Esophagus squamous epithelium (tissue), 5 donors: ENCODE measurements at regions not wholly inside any gene's neighbourhood (a gene's known extent, or its start where the extent isn't known, plus 50 kb on each side); places are given as distances from the start of the nearest gene placed in this dataset.

Experiments used
- DNase-seq: peaks from one replicate; lab custom pipeline; 2025; lab: John Stamatoyannopoulos, UW
- H3K27ac ChIP-seq, 4 donors: fragments of 200-600 bp; sonication (generic); one replicate each; pipeline ENCODE4 v1.5.1; 2016 to 2019; ENCODE audit warnings: mild to moderate bottlenecking in 1 of 4
- H3K27me3 ChIP-seq, 4 donors: fragments of 200-600 bp; sonication (generic); 1 replicate in 3 of 4; 2 replicates in 1 of 4; pipeline versions ENCODE4 v1.5.1 to v1.6.0; 2017 to 2021; ENCODE audit warnings: antibody characterized with exemption in 1 of 4
- H3K36me3 ChIP-seq, 3 donors: fragments of 200-600 bp; sonication (generic); one replicate each; pipeline ENCODE4 v1.5.1; 2016 to 2019
- H3K4me1 ChIP-seq, 3 donors: fragments of 200-600 bp; sonication (generic); one replicate each; pipeline ENCODE4 v1.5.1; 2017 to 2019
- H3K4me3 ChIP-seq, 4 donors: fragments of 200-600 bp; sonication (generic); 1 replicate in 3 of 4; 2 replicates in 1 of 4; pipeline ENCODE4 v1.5.1; 2016 to 2019; ENCODE audit warnings: mild to moderate bottlenecking in 2 of 4, moderate library complexity in 1 of 4
- H3K9me3 ChIP-seq, 3 donors: fragments of 200-600 bp; sonication (generic); one replicate each; pipeline ENCODE4 v1.5.1; 2016 to 2019
- POLR2A ChIP-seq, 4 donors: fragments of 450-650 bp; IDR thresholded peaks; one replicate each; pipeline ENCODE4 v1.6.1; 2017; ENCODE audit warnings: antibody characterized with exemption in 4 of 4, mild to moderate bottlenecking in 4 of 4, moderate library complexity in 3 of 4
- WGBS, 2 donors: methylation state at CpG; one replicate each; pipeline ENCODE4 v1.1.5; 2018; 5-methylcytosine and 5-hydroxymethylcytosine counted together
- intact Hi-C: fragments of 100-400 bp; cut with DNase I; formaldehyde crosslinking; loops from one replicate; pipeline ENCODE4 v1.15.0; 2022
- TF ChIP-seq, protein P1 (sequence below), 6 experiments: fragments of 450-650 bp in 4 of 6; fragments of 200-600 bp in 2 of 6; sonication (generic) in 2 of 6; IDR thresholded peaks; one replicate each; pipeline ENCODE4 v1.5.1; 2016 to 2019; ENCODE audit warnings: antibody characterized with exemption in 6 of 6, mild to moderate bottlenecking in 4 of 6, moderate library complexity in 4 of 6
- donor health status: DM: yes; HTN: yes; CAD: no.

DNA sequence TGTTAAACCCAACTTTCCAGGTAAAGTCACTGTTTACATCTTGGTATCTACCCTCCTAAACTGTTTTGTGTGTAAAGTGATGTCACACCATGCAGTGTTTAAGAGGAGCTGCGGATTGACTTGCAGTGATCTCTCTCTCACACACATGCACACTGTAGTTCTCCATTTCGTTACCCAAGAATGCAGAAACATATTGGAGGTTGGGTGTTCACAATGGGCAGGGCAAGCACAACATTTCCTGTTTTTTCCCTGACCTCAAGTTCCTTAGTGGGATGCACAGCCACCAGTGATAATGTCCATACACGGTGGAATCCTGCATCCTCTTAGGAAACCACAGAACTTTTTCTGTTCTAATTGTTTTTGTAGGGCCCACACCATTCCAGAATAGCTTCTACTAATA is 85.3 kb upstream of the CFAP20DC start:
- WGBS, 2 donors, result 75% methylated on average over 3 of the region's 3 CpGs
- no peaks in the 10 kb centered on the region for H3K36me3 ChIP-seq
- H3K9me3 ChIP-seq, result no peaks in the 10 kb centered on the region
- DNase-seq, result no peak
- H3K27me3 ChIP-seq, result no peaks in the 10 kb centered on the region
- no peak overlapping the region for H3K27ac ChIP-seq
- no peak for TF ChIP-seq POLR2A (IDR thresholded peaks at IDR 0.05)
- TF ChIP-seq, protein P1, sequence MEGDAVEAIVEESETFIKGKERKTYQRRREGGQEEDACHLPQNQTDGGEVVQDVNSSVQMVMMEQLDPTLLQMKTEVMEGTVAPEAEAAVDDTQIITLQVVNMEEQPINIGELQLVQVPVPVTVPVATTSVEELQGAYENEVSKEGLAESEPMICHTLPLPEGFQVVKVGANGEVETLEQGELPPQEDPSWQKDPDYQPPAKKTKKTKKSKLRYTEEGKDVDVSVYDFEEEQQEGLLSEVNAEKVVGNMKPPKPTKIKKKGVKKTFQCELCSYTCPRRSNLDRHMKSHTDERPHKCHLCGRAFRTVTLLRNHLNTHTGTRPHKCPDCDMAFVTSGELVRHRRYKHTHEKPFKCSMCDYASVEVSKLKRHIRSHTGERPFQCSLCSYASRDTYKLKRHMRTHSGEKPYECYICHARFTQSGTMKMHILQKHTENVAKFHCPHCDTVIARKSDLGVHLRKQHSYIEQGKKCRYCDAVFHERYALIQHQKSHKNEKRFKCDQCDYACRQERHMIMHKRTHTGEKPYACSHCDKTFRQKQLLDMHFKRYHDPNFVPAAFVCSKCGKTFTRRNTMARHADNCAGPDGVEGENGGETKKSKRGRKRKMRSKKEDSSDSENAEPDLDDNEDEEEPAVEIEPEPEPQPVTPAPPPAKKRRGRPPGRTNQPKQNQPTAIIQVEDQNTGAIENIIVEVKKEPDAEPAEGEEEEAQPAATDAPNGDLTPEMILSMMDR (IDR thresholded peaks at IDR 0.05), result no peak
- H3K4me3 ChIP-seq, result no peak overlapping the region
- intact Hi-C loops, result no loop called here
- H3K4me1 ChIP-seq, result peaks cover 0 to 16% (median 5%) of the 10 kb centered on the region in 3 donors

DNA sequence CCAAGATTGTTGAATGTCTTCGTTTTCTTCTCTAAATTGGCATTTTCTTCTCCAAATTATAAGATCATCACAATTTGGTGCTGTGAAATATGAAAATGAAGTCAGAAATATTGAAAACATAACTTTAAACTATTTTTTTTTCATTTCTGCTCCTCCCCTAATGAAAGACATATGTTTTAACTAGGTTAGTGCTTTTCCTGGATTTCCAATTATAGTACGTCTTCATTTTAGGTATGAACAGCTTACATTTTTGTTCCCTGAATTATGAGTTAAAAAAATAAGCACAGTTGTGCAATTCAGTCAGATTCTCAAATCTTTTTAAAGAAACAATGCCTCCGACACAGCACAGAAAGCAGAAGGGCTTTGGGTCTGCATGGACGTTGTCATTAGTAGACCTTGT is 83.5 kb upstream of the CFAP20DC start:
- Histone ChIP-seq H3K27me3 (no peaks in the 10 kb centered on the region), H3K36me3 (no peaks in the 10 kb centered on the region), H3K4me3 (no peak overlapping the region), H3K4me1 (peaks cover 0 to 33% (median 5%) of the 10 kb centered on the region in 3 donors), H3K9me3 (no peaks in the 10 kb centered on the region), H3K27ac (no peak overlapping the region)
- TF ChIP-seq POLR2A (IDR thresholded peaks at IDR 0.05), result no peak
- TF ChIP-seq, protein P1 (IDR thresholded peaks at IDR 0.05), result no peak
- 75 to 77% methylated on average over 4 of the region's 4 CpGs for WGBS, 2 donors
- intact Hi-C loops, result no loop called here
- DNase-seq, result no peak

DNA sequence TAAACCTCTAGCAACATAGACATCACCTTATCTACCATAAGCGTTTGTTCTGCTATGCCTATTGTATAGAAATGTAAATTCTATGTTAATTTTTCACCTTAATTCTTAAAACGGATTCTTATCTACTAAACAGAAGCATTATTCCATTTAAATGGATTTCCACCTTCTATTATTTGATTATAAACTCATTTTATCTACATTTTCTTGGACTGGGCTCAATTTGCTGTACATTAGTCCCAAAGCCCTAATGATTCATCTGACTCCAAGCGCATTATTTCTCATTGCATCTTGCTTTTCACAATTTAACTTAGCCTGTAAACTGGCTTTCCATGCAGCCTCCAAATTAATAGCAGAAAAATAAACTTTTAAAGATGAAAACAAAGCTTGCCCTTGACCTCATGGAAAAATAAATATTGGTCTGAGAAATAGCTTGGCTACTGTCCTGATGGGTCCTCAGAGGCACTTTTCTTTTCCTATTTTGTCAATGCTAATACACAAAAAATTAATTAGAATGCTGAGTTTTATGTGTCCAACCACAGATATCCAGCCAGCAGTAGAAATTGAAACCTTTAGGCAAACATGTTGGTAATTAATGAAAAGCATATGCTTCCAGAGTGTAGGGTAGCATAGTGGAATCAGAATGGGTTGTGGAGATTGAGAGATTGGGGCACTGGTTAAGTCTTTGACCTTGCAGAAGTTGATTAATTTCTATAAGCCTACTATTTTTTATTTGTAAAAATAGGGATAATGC is 81.4 kb upstream of the CFAP20DC start:
- intact Hi-C loops, result no loop called here
- peaks cover 0 to 51% (median 11%) of the 10 kb centered on the region in 3 donors for H3K4me1 ChIP-seq
- no peak for DNase-seq
- TF ChIP-seq, protein P1 (IDR thresholded peaks at IDR 0.05), result no peak
- TF ChIP-seq POLR2A (IDR thresholded peaks at IDR 0.05), result no peak
- no peak overlapping the region for H3K4me3 ChIP-seq
- no peaks in the 10 kb centered on the region for H3K27me3 ChIP-seq
- no peaks in the 10 kb centered on the region for H3K36me3 ChIP-seq
- no peak overlapping the region for H3K27ac ChIP-seq
- H3K9me3 ChIP-seq, result no peaks in the 10 kb centered on the region
- 66 to 72% methylated on average over 3 of the region's 3 CpGs for WGBS, 2 donors

DNA sequence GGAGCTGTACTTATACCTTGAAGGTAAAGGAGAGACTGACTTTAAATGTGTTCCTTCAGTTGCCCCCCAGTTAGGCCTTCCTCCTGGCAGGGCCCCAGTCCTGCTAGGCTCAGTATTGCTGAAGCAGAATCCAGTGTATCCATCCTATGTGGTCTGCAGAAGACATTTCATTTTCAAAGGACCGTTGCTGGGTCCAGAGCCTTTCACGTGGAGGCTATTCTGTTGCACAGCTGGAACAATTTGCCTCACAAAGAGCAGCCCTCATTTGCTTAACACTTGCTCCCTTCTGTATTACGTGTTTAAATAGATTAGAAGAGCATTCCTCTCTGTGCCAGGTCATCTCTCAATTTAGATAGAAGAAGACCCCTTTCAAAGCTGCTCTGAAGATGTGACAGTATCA is 78.9 kb upstream of the CFAP20DC start:
- WGBS, 2 donors, result 91 to 96% methylated on average over 3 of the region's 3 CpGs
- peaks cover 0 to 54% (median 12%) of the 10 kb centered on the region in 3 donors for H3K4me1 ChIP-seq
- H3K27ac ChIP-seq, result no peak overlapping the region
- H3K9me3 ChIP-seq, result no peaks in the 10 kb centered on the region
- no peak for TF ChIP-seq POLR2A (IDR thresholded peaks at IDR 0.05)
- TF ChIP-seq, protein P1 (IDR thresholded peaks at IDR 0.05), result no peak
- no peaks in the 10 kb centered on the region for H3K36me3 ChIP-seq
- no peak overlapping the region for H3K4me3 ChIP-seq
- intact Hi-C loops, result no loop called here
- no peaks in the 10 kb centered on the region for H3K27me3 ChIP-seq
- DNase-seq, result no peak

DNA sequence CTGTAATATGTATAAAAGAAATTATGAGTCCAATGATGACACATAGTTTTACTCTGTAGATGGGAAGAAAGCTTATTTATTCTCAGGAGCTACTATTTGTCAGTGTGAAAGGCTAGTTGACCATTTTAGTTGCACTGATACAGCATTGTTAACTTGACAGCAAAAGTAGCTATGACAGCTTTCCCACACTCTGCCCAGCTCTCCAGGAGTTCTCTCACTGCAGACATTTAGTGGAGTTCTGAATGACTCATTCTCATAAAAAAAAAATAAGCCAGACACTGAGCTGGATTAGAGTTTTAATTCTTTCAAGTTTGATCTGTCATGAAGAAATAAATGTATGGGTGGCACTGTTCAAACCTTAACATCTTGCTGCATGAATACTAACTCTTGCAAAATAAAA is 77.2 kb upstream of the CFAP20DC start:
- intact Hi-C loops, result no loop called here
- H3K9me3 ChIP-seq, result no peaks in the 10 kb centered on the region
- peak overlapping the region in 3 of 4 donors; percentile 56 to 81 (median 74) for H3K27ac ChIP-seq
- TF ChIP-seq, protein P1 (IDR thresholded peaks at IDR 0.05), result no peak
- TF ChIP-seq POLR2A (IDR thresholded peaks at IDR 0.05), result no peak
- H3K4me3 ChIP-seq, result no peak overlapping the region
- DNase-seq, result no peak
- H3K36me3 ChIP-seq, result no peaks in the 10 kb centered on the region
- H3K4me1 ChIP-seq, result peaks cover 0 to 54% (median 12%) of the 10 kb centered on the region in 3 donors
- no peaks in the 10 kb centered on the region for H3K27me3 ChIP-seq
